Lower lobe of right lung (tissue), 2 donors: ENCODE measurements at regions not wholly inside any gene's neighbourhood (a gene's known extent, or its start where the extent isn't known, plus 50 kb on each side); places are given as distances from the start of the nearest gene placed in this dataset.

Experiments
- ATAC-seq, 2 donors: fragments of 200-7000 bp; cut with Tn5 transposase; one replicate each; pipeline ENCODE4 v1.9.1; 2020 to 2022; ENCODE audit warnings: mild to moderate bottlenecking in 2 of 2, moderate library complexity in 2 of 2
- DNase-seq: peaks from one replicate; pipeline ENCODE4 v3.0.0-alpha.2; 2020
- H3K27ac ChIP-seq: fragments of 200-600 bp; one replicate; pipeline ENCODE4 v1.8.0; 2022
- H3K27me3 ChIP-seq: fragments of 200-600 bp; one replicate; pipeline ENCODE4 v1.8.0; 2022; ENCODE audit warnings: low read depth
- H3K36me3 ChIP-seq: fragments of 200-600 bp; one replicate; pipeline ENCODE4 v1.8.0; 2022; ENCODE audit warnings: mild to moderate bottlenecking
- H3K4me1 ChIP-seq: fragments of 200-600 bp; one replicate; pipeline ENCODE4 v1.8.0; 2022
- H3K4me3 ChIP-seq: fragments of 200-600 bp; one replicate; pipeline ENCODE4 v1.8.0; 2022; ENCODE audit warnings: mild to moderate bottlenecking
- H3K9me3 ChIP-seq: fragments of 200-600 bp; one replicate; pipeline ENCODE4 v1.8.0; 2022
- intact Hi-C: fragments of 100-400 bp; cut with DNase I; formaldehyde crosslinking; loops from one replicate; pipeline ENCODE4 v1.11.0; 2022
- TF ChIP-seq, protein P1 (sequence below): fragments of 200-600 bp; IDR thresholded peaks from one replicate; pipeline ENCODE4 v1.8.0; 2022; ENCODE audit warnings: antibody characterized with exemption, mild to moderate bottlenecking
- donor health status: DM: no; HTN: yes; CAD: no; lungs with severe emphysema.

DNA sequence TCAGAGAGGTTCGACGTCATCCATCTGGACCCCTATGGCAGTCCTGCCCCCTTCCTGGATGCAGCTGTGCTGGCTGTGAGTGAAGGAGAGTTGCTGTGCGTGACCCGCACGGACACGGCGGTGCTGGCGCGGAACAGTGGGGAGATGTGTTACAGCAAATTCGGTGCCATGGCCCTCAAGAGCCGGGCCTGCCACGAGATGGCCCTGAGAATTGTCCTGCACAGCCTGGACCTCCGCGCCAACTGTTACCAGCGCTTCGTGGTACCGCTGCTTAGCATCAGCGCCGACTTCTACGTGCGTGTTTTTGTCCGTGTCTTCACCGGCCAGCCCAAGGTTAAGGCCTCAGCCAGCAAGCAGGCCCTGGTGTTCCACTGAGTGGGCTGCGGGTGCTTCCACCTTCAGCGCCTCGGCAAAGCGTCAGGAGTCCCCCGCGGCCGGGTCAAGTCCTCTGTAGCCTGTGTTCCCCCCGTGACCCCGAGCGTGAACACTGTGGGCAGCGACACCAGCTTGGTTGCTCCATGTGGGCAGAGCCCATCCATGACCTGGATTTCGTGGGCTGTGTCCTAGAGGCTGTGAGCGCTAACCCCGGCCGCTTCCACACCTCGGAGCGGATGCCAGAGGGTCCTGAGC, 186.7 kb upstream of the SLITRK2 start:
- Histone ChIP-seq H3K36me3 (no peaks in the 10 kb centered on the region), H3K27me3 (no peaks in the 10 kb centered on the region), H3K4me3 (no peak overlapping the region), H3K9me3 (no peaks in the 10 kb centered on the region), H3K27ac (no peak overlapping the region), H3K4me1 (no peaks in the 10 kb centered on the region)
- ATAC-seq (peak in 1 of 2 donors; percentile 31), DNase-seq (no peak)
- intact Hi-C loops, result no loop called here
- TF ChIP-seq, protein P1, sequence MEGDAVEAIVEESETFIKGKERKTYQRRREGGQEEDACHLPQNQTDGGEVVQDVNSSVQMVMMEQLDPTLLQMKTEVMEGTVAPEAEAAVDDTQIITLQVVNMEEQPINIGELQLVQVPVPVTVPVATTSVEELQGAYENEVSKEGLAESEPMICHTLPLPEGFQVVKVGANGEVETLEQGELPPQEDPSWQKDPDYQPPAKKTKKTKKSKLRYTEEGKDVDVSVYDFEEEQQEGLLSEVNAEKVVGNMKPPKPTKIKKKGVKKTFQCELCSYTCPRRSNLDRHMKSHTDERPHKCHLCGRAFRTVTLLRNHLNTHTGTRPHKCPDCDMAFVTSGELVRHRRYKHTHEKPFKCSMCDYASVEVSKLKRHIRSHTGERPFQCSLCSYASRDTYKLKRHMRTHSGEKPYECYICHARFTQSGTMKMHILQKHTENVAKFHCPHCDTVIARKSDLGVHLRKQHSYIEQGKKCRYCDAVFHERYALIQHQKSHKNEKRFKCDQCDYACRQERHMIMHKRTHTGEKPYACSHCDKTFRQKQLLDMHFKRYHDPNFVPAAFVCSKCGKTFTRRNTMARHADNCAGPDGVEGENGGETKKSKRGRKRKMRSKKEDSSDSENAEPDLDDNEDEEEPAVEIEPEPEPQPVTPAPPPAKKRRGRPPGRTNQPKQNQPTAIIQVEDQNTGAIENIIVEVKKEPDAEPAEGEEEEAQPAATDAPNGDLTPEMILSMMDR, result no peak

GRCh38 chrX:145631461-145631951, 186.1 kb upstream of the SLITRK2 start:
- no peaks in the 10 kb centered on the region for H3K4me1 ChIP-seq
- TF ChIP-seq, protein P1, result no peak
- intact Hi-C loops, result no loop called here
- H3K27me3 ChIP-seq, result no peaks in the 10 kb centered on the region
- H3K9me3 ChIP-seq, result no peaks in the 10 kb centered on the region
- H3K27ac ChIP-seq, result no peak overlapping the region
- DNase-seq (no peak), ATAC-seq (no peak)
- no peaks in the 10 kb centered on the region for H3K36me3 ChIP-seq
- H3K4me3 ChIP-seq, result no peak overlapping the region

DNA sequence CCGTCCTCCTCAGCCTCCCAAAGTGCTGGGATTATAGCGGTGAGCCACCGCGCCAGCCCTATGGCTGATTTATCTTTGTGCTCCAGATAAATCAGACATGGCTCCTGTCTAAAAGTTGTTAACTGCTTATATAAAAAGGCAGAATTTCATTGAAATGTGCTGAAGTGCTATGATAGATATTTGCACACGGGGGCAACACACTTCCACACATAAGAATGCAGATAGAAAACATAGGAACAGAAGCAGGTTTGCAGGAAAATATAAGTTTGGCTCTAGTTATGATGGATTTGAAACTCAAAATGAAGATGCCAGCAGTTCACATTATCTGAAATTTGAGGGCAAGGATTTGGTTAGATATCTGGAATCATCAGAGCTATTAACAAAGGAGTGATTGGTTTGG, 163.1 kb upstream of the SLITRK2 start:
- intact Hi-C loops, result no loop called here
- Histone ChIP-seq H3K4me3 (no peak overlapping the region), H3K27me3 (no peaks in the 10 kb centered on the region), H3K36me3 (no peaks in the 10 kb centered on the region), H3K9me3 (no peaks in the 10 kb centered on the region), H3K4me1 (no peaks in the 10 kb centered on the region), H3K27ac (no peak overlapping the region)
- no peak for DNase-seq
- no peak for ATAC-seq
- TF ChIP-seq, protein P1, result no peak

GRCh38 chrX:145673841-145674240, 143.8 kb upstream of the SLITRK2 start:
- no peaks in the 10 kb centered on the region for H3K9me3 ChIP-seq
- no peaks in the 10 kb centered on the region for H3K4me1 ChIP-seq
- no peak for ATAC-seq
- H3K27me3 ChIP-seq, result no peaks in the 10 kb centered on the region
- no peak overlapping the region for H3K27ac ChIP-seq
- intact Hi-C loops, result no loop called here
- DNase-seq, result no peak
- TF ChIP-seq, protein P1, result no peak
- H3K36me3 ChIP-seq, result no peaks in the 10 kb centered on the region
- H3K4me3 ChIP-seq, result no peak overlapping the region

DNA sequence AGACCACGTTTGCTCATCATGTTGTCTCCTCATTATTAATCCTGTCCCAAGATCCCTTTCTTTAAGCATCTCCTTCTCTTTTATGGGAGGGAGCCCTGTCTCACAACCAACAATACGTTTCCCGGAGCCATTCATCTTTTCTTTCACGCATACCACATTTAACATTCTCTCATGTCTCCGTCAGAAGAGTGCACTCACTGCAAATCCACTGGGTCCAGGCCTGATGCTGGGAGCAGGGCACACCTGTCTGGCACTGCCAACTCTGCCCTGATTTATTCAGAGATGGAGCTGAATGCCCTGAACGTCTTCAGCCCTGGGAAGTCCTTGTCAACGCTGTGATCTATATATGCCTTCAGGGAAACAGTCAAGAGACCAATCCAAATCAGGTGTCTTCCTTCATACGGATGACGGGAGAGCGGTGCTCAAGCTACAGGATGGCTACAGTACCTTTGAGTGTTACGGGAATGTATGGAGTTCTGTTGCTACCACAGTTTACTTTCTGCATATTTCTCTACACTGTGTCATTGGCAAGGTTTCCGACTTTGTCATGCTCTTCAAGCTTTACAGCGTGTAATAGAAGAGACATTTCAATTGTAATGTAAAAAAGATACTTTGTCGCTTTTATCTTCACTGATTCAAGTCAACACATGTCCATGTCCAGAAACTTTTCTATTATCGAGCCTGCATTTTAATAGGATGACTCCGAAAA, 140.4 kb upstream of the SLITRK2 start:
- ATAC-seq (no peak), DNase-seq (no peak)
- Histone ChIP-seq H3K36me3 (no peaks in the 10 kb centered on the region), H3K4me3 (no peak overlapping the region), H3K27ac (no peak overlapping the region), H3K4me1 (no peaks in the 10 kb centered on the region), H3K27me3 (no peaks in the 10 kb centered on the region), H3K9me3 (no peaks in the 10 kb centered on the region)
- intact Hi-C loops, result no loop called here
- TF ChIP-seq, protein P1, result no peak
